NCI-H2227 treated with DMSO at 0.1 percent for 48 hours (cell line): ENCODE measurements at regions not wholly inside any gene's neighbourhood (a gene's known extent, or its start where the extent isn't known, plus 50 kb on each side); places are given as distances from the start of the nearest gene placed in this dataset.

Experiments
- DNase-seq: peaks from one replicate; lab custom pipeline; 2025; lab: John Stamatoyannopoulos, UW

GRCh38 chr22:22148905-22149304 is 95.7 kb upstream of the VPREB1 start:
- DNase-seq: no peak

- no peak for DNase-seq
These were observed 99.7 kb upstream of the VPREB1 start for GRCh38 chr22:22144858-22145257.

GRCh38 chr22:22143448-22143847 is 101.1 kb upstream of the VPREB1 start:
- no peak for DNase-seq

GRCh38 chr22:22142661-22143060 is 101.9 kb upstream of the VPREB1 start:
- DNase-seq: no peak

GRCh38 chr22:22141771-22142591 is 102.6 kb upstream of the VPREB1 start:
- DNase-seq: no peak

GRCh38 chr22:22141031-22141430 is 103.6 kb upstream of the VPREB1 start:
- no peak for DNase-seq

GRCh38 chr22:22139364-22139763 is 105.2 kb upstream of the VPREB1 start:
- DNase-seq: no peak

- DNase-seq: no peak
These were observed 105.7 kb upstream of the VPREB1 start for GRCh38 chr22:22138915-22139314.

GRCh38 chr22:22137891-22138290 is 106.7 kb upstream of the VPREB1 start:
- no peak for DNase-seq

GRCh38 chr22:22133910-22134309 is 110.7 kb upstream of the VPREB1 start:
- DNase-seq: no peak

GRCh38 chr22:22130953-22131608 is 113.5 kb upstream of the VPREB1 start:
- no peak for DNase-seq

- DNase-seq: no peak
These were observed 115.2 kb upstream of the VPREB1 start for GRCh38 chr22:22129387-22129786.

GRCh38 chr22:22128440-22128839 is 116.1 kb upstream of the VPREB1 start:
- DNase-seq: no peak

GRCh38 chr22:22127100-22127499 is 117.5 kb upstream of the VPREB1 start:
- no peak for DNase-seq

GRCh38 chr22:22125579-22126468 is 118.8 kb upstream of the VPREB1 start:
- DNase-seq: no peak

GRCh38 chr22:22125028-22125578 is 119.5 kb upstream of the VPREB1 start:
- DNase-seq: no peak

GRCh38 chr22:22124374-22124773 is 120.2 kb upstream of the VPREB1 start:
- DNase-seq: no peak

- no peak for DNase-seq
These were observed 120.7 kb upstream of the VPREB1 start for GRCh38 chr22:22123960-22124278.

GRCh38 chr22:22123118-22123959 is 121.2 kb upstream of the VPREB1 start:
- DNase-seq: peak; percentile 82

- DNase-seq: no peak
These were observed 122.1 kb upstream of the VPREB1 start for GRCh38 chr22:22122348-22123117.

GRCh38 chr22:22121445-22121844 is 123.1 kb upstream of the VPREB1 start:
- no peak for DNase-seq
